Liver (tissue), 3 donors: ENCODE measurements at regions not wholly inside any gene's neighbourhood (a gene's known extent, or its start where the extent isn't known, plus 50 kb on each side); places are given as distances from the start of the nearest gene placed in this dataset.
A peak's percentile ranks its signal among the peaks of the same experiment; 100 is the strongest.

ENCODE experiments used
- EGR1 ChIP-seq, 2 donors: IDR thresholded peaks; 2 replicates each; pipeline ENCODE4 v1.6.1; 2016 to 2018; ENCODE audit warnings: antibody characterized with exemption in 2 of 2, low read depth in 2 of 2
- GABPA ChIP-seq, 2 donors: IDR thresholded peaks in 1 of 2; conservative IDR thresholded peaks in 1 of 2; 2 replicates each; pipeline ENCODE4 v1.6.1; 2016; ENCODE audit warnings: antibody characterized with exemption in 2 of 2, mild to moderate bottlenecking in 1 of 2, moderate library complexity in 1 of 2
- RXRA ChIP-seq, 2 donors: IDR thresholded peaks; 2 replicates each; pipeline ENCODE4 v1.6.1; 2017 to 2018; ENCODE audit warnings: antibody characterized with exemption in 2 of 2, mild to moderate bottlenecking in 1 of 2
- SP1 ChIP-seq: IDR thresholded peaks from 2 replicates; pipeline ENCODE4 v1.6.1; 2018; ENCODE audit warnings: antibody characterized with exemption, mild to moderate bottlenecking
- TAF1 ChIP-seq: conservative IDR thresholded peaks from 2 replicates; pipeline ENCODE4 v1.6.1; 2016; ENCODE audit warnings: antibody characterized with exemption, mild to moderate bottlenecking
- YY1 ChIP-seq: IDR thresholded peaks from 2 replicates; pipeline ENCODE4 v1.6.1; 2016; ENCODE audit warnings: antibody characterized with exemption, mild to moderate bottlenecking
- TF ChIP-seq, protein P1 (sequence below): fragments of 150-350 bp; IDR thresholded peaks from 2 replicates; pipeline ENCODE4 v1.5.1; 2017; ENCODE audit warnings: improper control_type of control experiment, low read depth, low read length; ENCODE audit not compliant: missing input control
- TF ChIP-seq, protein P2 (sequence below): IDR thresholded peaks from 2 replicates; pipeline ENCODE4 v1.6.1; 2016; ENCODE audit warnings: antibody characterized with exemption, mild to moderate bottlenecking
- TF ChIP-seq, protein P3 (sequence below): IDR thresholded peaks from 2 replicates; pipeline ENCODE4 v1.6.1; 2016; ENCODE audit warnings: antibody characterized with exemption
- donor health status: healthy.
- donor health status: healthy.

DNA sequence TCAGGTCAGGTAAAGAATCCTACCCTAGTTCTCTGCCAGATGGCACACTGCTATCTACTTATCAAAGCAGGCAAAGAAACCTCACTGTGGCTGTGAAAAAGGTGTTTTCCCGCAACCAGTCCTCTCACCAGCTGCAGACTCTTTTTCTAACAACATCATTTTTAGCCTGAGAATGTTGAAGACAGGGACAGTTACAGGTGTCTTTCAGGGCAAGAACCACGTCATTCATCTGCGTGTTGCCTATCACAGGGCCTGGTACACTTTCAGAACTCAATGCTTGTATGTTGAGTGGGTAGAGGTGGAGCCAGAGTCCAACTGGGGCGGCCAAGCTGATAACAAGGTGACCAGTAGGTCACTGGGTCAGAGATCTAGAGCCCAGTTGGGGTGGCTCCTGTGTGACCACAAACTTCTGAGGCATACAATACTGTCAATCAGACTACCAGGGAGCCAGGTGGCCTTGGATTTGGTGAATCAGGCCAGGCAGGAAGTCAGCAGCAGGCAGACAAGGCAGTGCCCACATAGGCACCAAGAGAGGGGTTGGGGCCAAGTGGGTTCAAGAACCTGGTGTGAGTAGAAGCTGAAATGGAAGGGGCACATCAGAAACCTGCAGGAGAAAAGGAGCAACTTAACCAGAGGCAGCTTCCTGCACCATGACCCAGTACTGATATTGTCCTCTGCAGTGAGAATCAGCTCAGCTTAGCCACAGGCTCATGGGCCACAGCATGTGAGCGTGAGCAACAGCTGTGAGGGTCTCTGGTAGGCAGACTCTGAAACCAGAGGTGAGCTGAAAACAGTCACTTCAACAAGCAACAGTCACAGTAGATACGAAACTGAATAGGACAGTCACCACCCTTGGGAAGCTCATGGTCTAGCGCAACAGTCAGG lies 123.6 kb downstream of the DTL start:
- TF ChIP-seq, protein P1, sequence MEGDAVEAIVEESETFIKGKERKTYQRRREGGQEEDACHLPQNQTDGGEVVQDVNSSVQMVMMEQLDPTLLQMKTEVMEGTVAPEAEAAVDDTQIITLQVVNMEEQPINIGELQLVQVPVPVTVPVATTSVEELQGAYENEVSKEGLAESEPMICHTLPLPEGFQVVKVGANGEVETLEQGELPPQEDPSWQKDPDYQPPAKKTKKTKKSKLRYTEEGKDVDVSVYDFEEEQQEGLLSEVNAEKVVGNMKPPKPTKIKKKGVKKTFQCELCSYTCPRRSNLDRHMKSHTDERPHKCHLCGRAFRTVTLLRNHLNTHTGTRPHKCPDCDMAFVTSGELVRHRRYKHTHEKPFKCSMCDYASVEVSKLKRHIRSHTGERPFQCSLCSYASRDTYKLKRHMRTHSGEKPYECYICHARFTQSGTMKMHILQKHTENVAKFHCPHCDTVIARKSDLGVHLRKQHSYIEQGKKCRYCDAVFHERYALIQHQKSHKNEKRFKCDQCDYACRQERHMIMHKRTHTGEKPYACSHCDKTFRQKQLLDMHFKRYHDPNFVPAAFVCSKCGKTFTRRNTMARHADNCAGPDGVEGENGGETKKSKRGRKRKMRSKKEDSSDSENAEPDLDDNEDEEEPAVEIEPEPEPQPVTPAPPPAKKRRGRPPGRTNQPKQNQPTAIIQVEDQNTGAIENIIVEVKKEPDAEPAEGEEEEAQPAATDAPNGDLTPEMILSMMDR: no peak
- TF ChIP-seq, protein P2, sequence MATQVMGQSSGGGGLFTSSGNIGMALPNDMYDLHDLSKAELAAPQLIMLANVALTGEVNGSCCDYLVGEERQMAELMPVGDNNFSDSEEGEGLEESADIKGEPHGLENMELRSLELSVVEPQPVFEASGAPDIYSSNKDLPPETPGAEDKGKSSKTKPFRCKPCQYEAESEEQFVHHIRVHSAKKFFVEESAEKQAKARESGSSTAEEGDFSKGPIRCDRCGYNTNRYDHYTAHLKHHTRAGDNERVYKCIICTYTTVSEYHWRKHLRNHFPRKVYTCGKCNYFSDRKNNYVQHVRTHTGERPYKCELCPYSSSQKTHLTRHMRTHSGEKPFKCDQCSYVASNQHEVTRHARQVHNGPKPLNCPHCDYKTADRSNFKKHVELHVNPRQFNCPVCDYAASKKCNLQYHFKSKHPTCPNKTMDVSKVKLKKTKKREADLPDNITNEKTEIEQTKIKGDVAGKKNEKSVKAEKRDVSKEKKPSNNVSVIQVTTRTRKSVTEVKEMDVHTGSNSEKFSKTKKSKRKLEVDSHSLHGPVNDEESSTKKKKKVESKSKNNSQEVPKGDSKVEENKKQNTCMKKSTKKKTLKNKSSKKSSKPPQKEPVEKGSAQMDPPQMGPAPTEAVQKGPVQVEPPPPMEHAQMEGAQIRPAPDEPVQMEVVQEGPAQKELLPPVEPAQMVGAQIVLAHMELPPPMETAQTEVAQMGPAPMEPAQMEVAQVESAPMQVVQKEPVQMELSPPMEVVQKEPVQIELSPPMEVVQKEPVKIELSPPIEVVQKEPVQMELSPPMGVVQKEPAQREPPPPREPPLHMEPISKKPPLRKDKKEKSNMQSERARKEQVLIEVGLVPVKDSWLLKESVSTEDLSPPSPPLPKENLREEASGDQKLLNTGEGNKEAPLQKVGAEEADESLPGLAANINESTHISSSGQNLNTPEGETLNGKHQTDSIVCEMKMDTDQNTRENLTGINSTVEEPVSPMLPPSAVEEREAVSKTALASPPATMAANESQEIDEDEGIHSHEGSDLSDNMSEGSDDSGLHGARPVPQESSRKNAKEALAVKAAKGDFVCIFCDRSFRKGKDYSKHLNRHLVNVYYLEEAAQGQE: peak; percentile 44
- TF ChIP-seq YY1: no peak
- peak; percentile 93 for TF ChIP-seq SP1
- TF ChIP-seq EGR1 (IDR thresholded peaks at IDR 0.05; ENCODE audit: low read depth in 2 of 2): no peak
- no peak for TF ChIP-seq TAF1
- TF ChIP-seq RXRA (IDR thresholded peaks at IDR 0.05): peak; percentile 99
- no peak for TF ChIP-seq GABPA (IDR thresholded peaks at IDR 0.05 in 1 of 2, conservative IDR thresholded peaks at IDR 0.05 in 1 of 2)
- TF ChIP-seq, protein P3, sequence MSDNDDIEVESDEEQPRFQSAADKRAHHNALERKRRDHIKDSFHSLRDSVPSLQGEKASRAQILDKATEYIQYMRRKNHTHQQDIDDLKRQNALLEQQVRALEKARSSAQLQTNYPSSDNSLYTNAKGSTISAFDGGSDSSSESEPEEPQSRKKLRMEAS: no peak
